SK-N-SH (cell line): ENCODE measurements at regions not wholly inside any gene's neighbourhood (a gene's known extent, or its start where the extent isn't known, plus 50 kb on each side); places are given as distances from the start of the nearest gene placed in this dataset.

Experiments used
- EP300 ChIP-seq, 2 experiments: IDR thresholded peaks; 2 replicates each; pipeline versions ENCODE4 v1.4.0 to v1.6.1; 2012; ENCODE audit warnings: borderline replicate concordance in 1 of 2, low read depth in 1 of 2, low read length in 1 of 2
- EZH2phosphoT487 ChIP-seq: fragments of 200-600 bp; sonication (generic); IDR thresholded peaks from 2 replicates; pipeline ENCODE4 v1.6.1; 2017; ENCODE audit warnings: low read depth, mixed run types, mild to moderate bottlenecking, antibody characterized with exemption, moderate library complexity, borderline replicate concordance
- NRF1 ChIP-seq: IDR thresholded peaks from 2 replicates; pipeline ENCODE4 v1.6.1; 2012; ENCODE audit warnings: low read depth, mild to moderate bottlenecking, low read length
- POLR2AphosphoS5 ChIP-seq: IDR thresholded peaks from 2 replicates; pipeline ENCODE4 v1.6.1; 2012; ENCODE audit warnings: low read depth, low read length
- TCF12 ChIP-seq: IDR thresholded peaks from 2 replicates; pipeline ENCODE4 v1.4.0; 2012
- TF ChIP-seq, protein P1 (sequence below): fragments of 200-600 bp; sonication (generic); IDR thresholded peaks from 2 replicates; pipeline ENCODE4 v1.6.1; 2017; ENCODE audit warnings: antibody characterized with exemption, mild to moderate bottlenecking, moderate library complexity

- TF ChIP-seq, protein P1, sequence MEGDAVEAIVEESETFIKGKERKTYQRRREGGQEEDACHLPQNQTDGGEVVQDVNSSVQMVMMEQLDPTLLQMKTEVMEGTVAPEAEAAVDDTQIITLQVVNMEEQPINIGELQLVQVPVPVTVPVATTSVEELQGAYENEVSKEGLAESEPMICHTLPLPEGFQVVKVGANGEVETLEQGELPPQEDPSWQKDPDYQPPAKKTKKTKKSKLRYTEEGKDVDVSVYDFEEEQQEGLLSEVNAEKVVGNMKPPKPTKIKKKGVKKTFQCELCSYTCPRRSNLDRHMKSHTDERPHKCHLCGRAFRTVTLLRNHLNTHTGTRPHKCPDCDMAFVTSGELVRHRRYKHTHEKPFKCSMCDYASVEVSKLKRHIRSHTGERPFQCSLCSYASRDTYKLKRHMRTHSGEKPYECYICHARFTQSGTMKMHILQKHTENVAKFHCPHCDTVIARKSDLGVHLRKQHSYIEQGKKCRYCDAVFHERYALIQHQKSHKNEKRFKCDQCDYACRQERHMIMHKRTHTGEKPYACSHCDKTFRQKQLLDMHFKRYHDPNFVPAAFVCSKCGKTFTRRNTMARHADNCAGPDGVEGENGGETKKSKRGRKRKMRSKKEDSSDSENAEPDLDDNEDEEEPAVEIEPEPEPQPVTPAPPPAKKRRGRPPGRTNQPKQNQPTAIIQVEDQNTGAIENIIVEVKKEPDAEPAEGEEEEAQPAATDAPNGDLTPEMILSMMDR: no peak
- TF ChIP-seq EP300 (IDR thresholded peaks at IDR 0.05; ENCODE audit: borderline replicate concordance in 1 of 2, low read depth in 1 of 2, low read length in 1 of 2): no peak
- no peak for TF ChIP-seq NRF1
- TF ChIP-seq POLR2AphosphoS5: no peak
- TF ChIP-seq EZH2phosphoT487: no peak
- TF ChIP-seq TCF12: no peak
These were observed 1935.9 kb upstream of the PCDH20 start for GRCh38 chr13:63351533-63351932.
